Gastrocnemius medialis (tissue), 4 donors: ENCODE measurements at regions not wholly inside any gene's neighbourhood (a gene's known extent, or its start where the extent isn't known, plus 50 kb on each side); places are given as distances from the start of the nearest gene placed in this dataset.

Experiments
- ATAC-seq, 2 donors: fragments of 150-250 bp; one replicate each; pipeline ENCODE4 v1.9.1; 2016
- DNase-seq, 2 donors: peaks; one replicate each; pipeline ENCODE4 v3.0.0-alpha.2; 2019
- H3K27ac ChIP-seq, 4 donors: fragments of 200-600 bp; sonication (generic); 1 replicate in 1 of 4; 2 replicates in 3 of 4; pipeline ENCODE4 v1.5.1; 2016 to 2018; ENCODE audit warnings: mild to moderate bottlenecking in 2 of 4, moderate library complexity in 1 of 4
- H3K27me3 ChIP-seq, 3 donors: fragments of 200-600 bp; sonication (generic) in 2 of 3; 1 replicate in 1 of 3; 2 replicates in 2 of 3; pipeline versions ENCODE4 v1.5.1 to v1.6.0; 2016 to 2019; ENCODE audit warnings: mild to moderate bottlenecking in 1 of 3, moderate library complexity in 1 of 3
- H3K36me3 ChIP-seq, 2 donors: fragments of 200-600 bp; sonication (generic) in 1 of 2; one replicate each; pipeline ENCODE4 v1.5.1; 2017 to 2018
- H3K4me1 ChIP-seq, 2 donors: fragments of 200-600 bp; sonication (generic) in 1 of 2; one replicate each; pipeline ENCODE4 v1.5.1; 2016 to 2017; ENCODE audit warnings: mild to moderate bottlenecking in 2 of 2
- H3K4me3 ChIP-seq, 4 donors: fragments of 200-600 bp; sonication (generic) in 3 of 4; 1 replicate in 1 of 4; 2 replicates in 3 of 4; pipeline ENCODE4 v1.5.1; 2016 to 2019; ENCODE audit warnings: mild to moderate bottlenecking in 2 of 4
- H3K9me3 ChIP-seq, 3 donors: fragments of 200-600 bp; sonication (generic) in 2 of 3; 1 replicate in 1 of 3; 2 replicates in 2 of 3; pipeline ENCODE4 v1.5.1; 2016 to 2019
- CTCF ChIP-seq, 5 experiments: fragments of 450-650 bp in 3 of 5; fragments of 200-600 bp in 2 of 5; sonication (generic) in 2 of 5; IDR thresholded peaks in 4 of 5; conservative IDR thresholded peaks in 1 of 5; 1 replicate in 4 of 5; 2 replicates in 1 of 5; pipeline ENCODE4 v1.5.1; 2016 to 2019; ENCODE audit warnings: antibody characterized with exemption in 5 of 5, mild to moderate bottlenecking in 3 of 5, moderate library complexity in 3 of 5
- POLR2A ChIP-seq, 2 donors: fragments of 450-650 bp; IDR thresholded peaks; one replicate each; pipeline ENCODE4 v1.6.1; 2017; ENCODE audit warnings: antibody characterized with exemption in 2 of 2, mild to moderate bottlenecking in 2 of 2, moderate library complexity in 2 of 2
- in situ Hi-C, 4 donors: fragments of 200-750 bp; cut with MboI; loops; one replicate each; pipeline versions ENCODE4 v1.15.0 to v1.8.0; 2017; ENCODE audit warnings: low sequenced_read_pairs in 4 of 4
- intact Hi-C: fragments of 100-400 bp; cut with DNase I; formaldehyde crosslinking; loops from one replicate; pipeline ENCODE4 v1.15.1; 2023; ENCODE audit warnings: low total_unique reads

GRCh38 chr6:4673861-4674260 lies 102.3 kb upstream of the CDYL start:
- no peaks in the 10 kb centered on the region for H3K9me3 ChIP-seq
- DNase-seq: no peak
- H3K4me1 ChIP-seq: no peaks in the 10 kb centered on the region
- no peak for ATAC-seq
- H3K36me3 ChIP-seq: no peaks in the 10 kb centered on the region
- no peaks in the 10 kb centered on the region for H3K27me3 ChIP-seq
- in situ Hi-C loops: no loop called here
- no peak overlapping the region for H3K4me3 ChIP-seq
- H3K27ac ChIP-seq: no peak overlapping the region
- intact Hi-C loops: loop anchor here (10.0 kb wide), 1 partner anchor 389 kb away; no protein-coding TSS in a partner anchor
- TF ChIP-seq POLR2A (IDR thresholded peaks at IDR 0.05) (no peak), CTCF (IDR thresholded peaks at IDR 0.05 in 4 of 5, conservative IDR thresholded peaks at IDR 0.05 in 1 of 5) (no peak)

- Histone ChIP-seq H3K27me3 (no peaks in the 10 kb centered on the region), H3K9me3 (no peaks in the 10 kb centered on the region), H3K27ac (no peak overlapping the region), H3K4me1 (no peaks in the 10 kb centered on the region), H3K36me3 (no peaks in the 10 kb centered on the region), H3K4me3 (no peak overlapping the region)
- DNase-seq (no peak), ATAC-seq (no peak)
- intact Hi-C loops (loop anchor here (10.0 kb wide), 1 partner anchor 388 kb away; no protein-coding TSS in a partner anchor), in situ Hi-C loops (no loop called here)
- TF ChIP-seq POLR2A (IDR thresholded peaks at IDR 0.05): no peak
- no peak for TF ChIP-seq CTCF (IDR thresholded peaks at IDR 0.05 in 4 of 5, conservative IDR thresholded peaks at IDR 0.05 in 1 of 5)
Measured at GRCh38 chr6:4672772-4673171, 103.4 kb upstream of the CDYL start.

- DNase-seq: no peak
- in situ Hi-C loops: no loop called here
Measured at GRCh38 chr6:4671587-4672115, 104.6 kb upstream of the CDYL start.

GRCh38 chr6:4670824-4671409 lies 105.3 kb upstream of the CDYL start:
- H3K4me1 ChIP-seq: no peaks in the 10 kb centered on the region
- DNase-seq: no peak
- H3K27ac ChIP-seq: no peak overlapping the region
- H3K4me3 ChIP-seq: no peak overlapping the region
- H3K36me3 ChIP-seq: no peaks in the 10 kb centered on the region
- in situ Hi-C loops: no loop called here
- ATAC-seq: no peak
- H3K27me3 ChIP-seq: no peaks in the 10 kb centered on the region
- intact Hi-C loops: loop anchor here (10.0 kb wide), 1 partner anchor 386 kb away; no protein-coding TSS in a partner anchor
- no peak for TF ChIP-seq POLR2A (IDR thresholded peaks at IDR 0.05)
- TF ChIP-seq CTCF (IDR thresholded peaks at IDR 0.05 in 4 of 5, conservative IDR thresholded peaks at IDR 0.05 in 1 of 5): no peak
- H3K9me3 ChIP-seq: no peaks in the 10 kb centered on the region

More at GRCh38 chr6:4671587-4672115, 104.6 kb upstream of the CDYL start:
- no peaks in the 10 kb centered on the region for H3K9me3 ChIP-seq
- H3K27me3 ChIP-seq: no peaks in the 10 kb centered on the region
- no peak for ATAC-seq
- intact Hi-C loops: loop anchor here (10.0 kb wide), 1 partner anchor 387 kb away; no protein-coding TSS in a partner anchor
- H3K27ac ChIP-seq: no peak overlapping the region
- H3K4me1 ChIP-seq: no peaks in the 10 kb centered on the region
- H3K4me3 ChIP-seq: no peak overlapping the region
- no peak for TF ChIP-seq CTCF (IDR thresholded peaks at IDR 0.05 in 4 of 5, conservative IDR thresholded peaks at IDR 0.05 in 1 of 5)
- no peak for TF ChIP-seq POLR2A (IDR thresholded peaks at IDR 0.05)
- no peaks in the 10 kb centered on the region for H3K36me3 ChIP-seq
